A549 (cell line): ENCODE measurements at regions not wholly inside any gene's neighbourhood (a gene's known extent, or its start where the extent isn't known, plus 50 kb on each side); places are given as distances from the start of the nearest gene placed in this dataset.

ENCODE experiments used
- ATAC-seq, 2 experiments: fragments of 200-7000 bp in 1 of 2; fragments of >200 bp in 1 of 2; cut with Nextera tagmentation in 1 of 2; cut with Tn5 transposase in 1 of 2; 3 replicates each; pipeline versions ENCODE4 v1.8.0 to v1.9.1; 2018 to 2020; ENCODE audit warnings: mild to moderate bottlenecking in 1 of 2, moderate library complexity in 1 of 2
- CTCF ChIA-PET: fragments of 300-600 bp; sonication (Branson Sonifier 250); formaldehyde crosslinking; extraction: SDS; loops from one replicate; lab custom pipeline; 2021; ENCODE audit warnings: antibody characterized with exemption, inconsistent platforms; lab: Yijun Ruan, JAX
- POLR2A ChIA-PET: fragments of 350-600 bp; formaldehyde crosslinking; extraction: SDS; loops from one replicate; lab custom pipeline; 2021; ENCODE audit warnings: antibody characterized with exemption, inconsistent platforms; lab: Yijun Ruan, JAX
- DNase-seq, 2 experiments: peaks; one replicate each; pipeline versions ENCODE4 v3.0.0 to v3.0.0-alpha.2; 2011 to 2016; ENCODE audit warnings: low read depth in 1 of 2, low spot score in 1 of 2
- FAIRE-seq: peaks from 2 replicates; lab custom pipeline; 2011; peaks lifted over from hg19 to GRCh38; lab: Jason Lieb, UNC
- H3K27ac ChIP-seq, 2 experiments: fragments of >200 bp; sonication (Bioruptor Twin); formaldehyde crosslinking; 3 replicates each; pipeline ENCODE4 v1.5.1; 2016 to 2017
- H3K4me1 ChIP-seq: fragments of >200 bp; sonication (Bioruptor Twin); formaldehyde crosslinking; 3 replicates; pipeline ENCODE4 v1.6.1; 2016
- H3K4me2 ChIP-seq: fragments of >200 bp; sonication (Bioruptor Twin); formaldehyde crosslinking; 3 replicates; pipeline ENCODE4 v1.6.1; 2016
- H3K4me3 ChIP-seq: fragments of >200 bp; sonication (Bioruptor Twin); formaldehyde crosslinking; 3 replicates; pipeline ENCODE4 v1.5.1; 2016
- H3K9me3 ChIP-seq: fragments of >200 bp; sonication (Bioruptor Twin); formaldehyde crosslinking; 3 replicates; pipeline ENCODE4 v1.6.1; 2016
- CBX2 ChIP-seq: fragments of 200-600 bp; sonication (generic); IDR thresholded peaks from 2 replicates; pipeline ENCODE4 v1.6.1; 2016; ENCODE audit warnings: low read depth, mild to moderate bottlenecking, borderline replicate concordance
- CBX8 ChIP-seq: fragments of 200-600 bp; sonication (generic); IDR thresholded peaks from 2 replicates; pipeline ENCODE4 v1.6.1; 2016
- CEBPB ChIP-seq, 2 experiments: fragments of >200 bp in 1 of 2; sonication (Bioruptor Twin) in 1 of 2; formaldehyde crosslinking in 1 of 2; IDR thresholded peaks; 2 replicates each; pipeline ENCODE4 v1.6.1; 2012 to 2016
- EHF ChIP-seq: fragments of 250-450 bp; sonication (Bioruptor Pico); IDR thresholded peaks from 2 replicates; pipeline ENCODE4 v1.5.0; 2020; ENCODE audit warnings: mild to moderate bottlenecking
- ESRRA ChIP-seq: fragments of 150-350 bp; IDR thresholded peaks from 2 replicates; pipeline ENCODE4 v1.6.1; 2014; ENCODE audit warnings: mild to moderate bottlenecking, low read length, borderline replicate concordance
- HEYL ChIP-seq: fragments of 250-450 bp; sonication (Bioruptor Pico); IDR thresholded peaks from 2 replicates; pipeline ENCODE4 v1.8.0; 2021; ENCODE audit warnings: mild to moderate bottlenecking, moderate library complexity
- HOXA7 ChIP-seq: fragments of 250-450 bp; sonication (Bioruptor Pico); IDR thresholded peaks from 2 replicates; pipeline ENCODE4 v1.5.0; 2020; ENCODE audit warnings: mild to moderate bottlenecking, moderate library complexity
- JUNB ChIP-seq: fragments of >200 bp; sonication (Bioruptor Twin); formaldehyde crosslinking; IDR thresholded peaks from 2 replicates; pipeline ENCODE4 v1.6.1; 2016
- KDM5A ChIP-seq: fragments of 200-600 bp; sonication (generic); IDR thresholded peaks from 2 replicates; pipeline ENCODE4 v1.6.1; 2016; ENCODE audit warnings: antibody characterized with exemption, mild to moderate bottlenecking
- MAZ ChIP-seq: fragments of 150-350 bp; IDR thresholded peaks from 2 replicates; pipeline ENCODE4 v1.6.1; 2014; ENCODE audit warnings: antibody characterized with exemption, low read depth, low read length, borderline replicate concordance
- MYC ChIP-seq: IDR thresholded peaks from 2 replicates; pipeline ENCODE4 v1.6.1; 2012; ENCODE audit warnings: mild to moderate bottlenecking, inconsistent platforms, low read length, improper control_type of control experiment, borderline replicate concordance
- NFE2L2 ChIP-seq: fragments of 150-350 bp; conservative IDR thresholded peaks from 2 replicates; pipeline ENCODE4 v1.6.1; 2014; ENCODE audit warnings: low read length
- NPAS2 ChIP-seq: fragments of 250-450 bp; sonication (Bioruptor Pico); IDR thresholded peaks from 2 replicates; pipeline ENCODE4 v1.8.0; 2022; ENCODE audit warnings: mild to moderate bottlenecking, moderate library complexity, borderline replicate concordance
- PHF8 ChIP-seq: fragments of 200-600 bp; sonication (generic); IDR thresholded peaks from 2 replicates; pipeline ENCODE4 v1.6.1; 2016; ENCODE audit warnings: low read depth, mild to moderate bottlenecking, antibody characterized with exemption, moderate library complexity, borderline replicate concordance
- RAD21 ChIP-seq, 2 experiments: fragments of >200 bp in 1 of 2; sonication (Bioruptor Twin) in 1 of 2; formaldehyde crosslinking in 1 of 2; IDR thresholded peaks in 1 of 2; conservative IDR thresholded peaks in 1 of 2; 2 replicates in 1 of 2; 3 replicates in 1 of 2; pipeline ENCODE4 v1.6.1; 2012 to 2018; ENCODE audit warnings: inconsistent platforms in 1 of 2
- RARB ChIP-seq: fragments of 250-450 bp; sonication (Bioruptor Pico); IDR thresholded peaks from 2 replicates; pipeline ENCODE4 v1.8.0; 2021; ENCODE audit warnings: mild to moderate bottlenecking, moderate library complexity
- RCOR1 ChIP-seq: fragments of 150-350 bp; IDR thresholded peaks from 2 replicates; pipeline ENCODE4 v1.6.1; 2014; ENCODE audit warnings: antibody characterized with exemption, low read length, low read depth
- RFX5 ChIP-seq: fragments of 450-650 bp; IDR thresholded peaks from 2 replicates; pipeline ENCODE4 v1.7.1; 2014; ENCODE audit warnings: antibody characterized with exemption, mild to moderate bottlenecking, moderate library complexity
- SREBF2 ChIP-seq: fragments of 450-650 bp; IDR thresholded peaks from 2 replicates; pipeline ENCODE4 v1.6.1; 2014; ENCODE audit warnings: mild to moderate bottlenecking, moderate library complexity
- TP53 ChIP-seq: fragments of 250-450 bp; sonication (Bioruptor Pico); IDR thresholded peaks from 2 replicates; pipeline ENCODE4 v1.5.0; 2021; ENCODE audit warnings: mild to moderate bottlenecking, moderate library complexity
- ZSCAN20 ChIP-seq: fragments of 250-450 bp; sonication (Bioruptor Pico); IDR thresholded peaks from 2 replicates; pipeline ENCODE4 v1.8.0; 2022; ENCODE audit warnings: mild to moderate bottlenecking, moderate library complexity
- WGBS: methylation state at CpG from one replicate; pipeline ENCODE4 v1.1.6; 2017; ENCODE audit errors: missing lambda C conversion rate; 5-methylcytosine and 5-hydroxymethylcytosine counted together
- TF ChIP-seq, protein P1 (sequence below): fragments of 250-450 bp; sonication (Bioruptor Pico); IDR thresholded peaks from 2 replicates; pipeline ENCODE4 v1.5.0; 2021; ENCODE audit warnings: mild to moderate bottlenecking, moderate library complexity, borderline replicate concordance
- TF ChIP-seq, protein P2 (sequence below): fragments of >200 bp; sonication (Bioruptor Twin); formaldehyde crosslinking; IDR thresholded peaks from 2 replicates; pipeline ENCODE4 v1.6.1; 2016

DNA sequence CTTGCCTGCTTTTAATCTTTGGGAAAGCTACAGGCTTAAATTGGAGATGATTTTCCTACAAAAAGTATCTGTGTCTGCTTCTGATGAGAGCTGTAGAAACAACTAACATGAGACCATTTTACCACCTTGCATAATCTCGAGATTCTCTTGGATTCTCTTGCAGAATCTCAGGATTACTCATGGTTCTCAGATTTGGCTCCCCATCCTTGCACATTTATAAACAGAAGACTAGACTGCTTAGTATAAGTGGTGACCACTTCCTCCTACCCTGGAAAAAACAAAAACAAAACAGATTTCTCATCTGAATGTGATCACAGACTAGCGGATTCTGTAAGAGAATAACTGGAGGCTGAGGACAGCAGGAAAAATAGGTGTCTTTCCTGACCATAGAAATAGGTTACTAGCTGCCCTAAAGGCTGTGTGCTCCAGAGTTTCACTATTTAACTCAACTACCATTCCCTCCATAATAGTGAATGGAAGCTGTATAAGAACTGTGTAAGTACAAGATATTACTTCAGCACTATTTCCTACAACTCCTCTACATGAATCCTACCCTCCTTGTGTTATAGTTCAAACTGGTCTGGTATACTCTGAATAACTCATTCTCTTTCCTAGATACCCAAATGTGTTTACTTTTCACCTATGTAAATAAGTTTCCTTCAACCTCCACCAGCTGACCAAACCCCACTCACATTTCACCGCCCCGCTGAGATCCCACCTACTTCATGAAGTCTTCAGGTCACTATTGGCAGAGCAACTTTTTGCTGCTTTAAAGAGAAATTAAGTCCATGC lies 122.2 kb upstream of the C2CD4B start:
- 23% methylated on average over 4 of the region's 4 CpGs for WGBS
- TF ChIP-seq NPAS2: no peak
- TF ChIP-seq RFX5: no peak
- TF ChIP-seq, protein P1, sequence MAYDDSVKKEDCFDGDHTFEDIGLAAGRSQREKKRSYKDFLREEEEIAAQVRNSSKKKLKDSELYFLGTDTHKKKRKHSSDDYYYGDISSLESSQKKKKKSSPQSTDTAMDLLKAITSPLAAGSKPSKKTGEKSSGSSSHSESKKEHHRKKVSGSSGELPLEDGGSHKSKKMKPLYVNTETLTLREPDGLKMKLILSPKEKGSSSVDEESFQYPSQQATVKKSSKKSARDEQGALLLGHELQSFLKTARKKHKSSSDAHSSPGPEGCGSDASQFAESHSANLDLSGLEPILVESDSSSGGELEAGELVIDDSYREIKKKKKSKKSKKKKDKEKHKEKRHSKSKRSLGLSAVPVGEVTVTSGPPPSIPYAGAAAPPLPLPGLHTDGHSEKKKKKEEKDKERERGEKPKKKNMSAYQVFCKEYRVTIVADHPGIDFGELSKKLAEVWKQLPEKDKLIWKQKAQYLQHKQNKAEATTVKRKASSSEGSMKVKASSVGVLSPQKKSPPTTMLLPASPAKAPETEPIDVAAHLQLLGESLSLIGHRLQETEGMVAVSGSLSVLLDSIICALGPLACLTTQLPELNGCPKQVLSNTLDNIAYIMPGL (CRISPR knock-in tag): no peak
- no peak for TF ChIP-seq KDM5A
- TF ChIP-seq, protein P2, sequence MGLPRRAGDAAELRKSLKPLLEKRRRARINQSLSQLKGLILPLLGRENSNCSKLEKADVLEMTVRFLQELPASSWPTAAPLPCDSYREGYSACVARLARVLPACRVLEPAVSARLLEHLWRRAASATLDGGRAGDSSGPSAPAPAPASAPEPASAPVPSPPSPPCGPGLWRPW: no peak
- TF ChIP-seq JUNB: no peak
- TF ChIP-seq MYC: no peak
- no peak for TF ChIP-seq RARB (CRISPR knock-in tag)
- no peak for TF ChIP-seq EHF
- no peak for TF ChIP-seq CEBPB (IDR thresholded peaks at IDR 0.05)
- TF ChIP-seq RCOR1: no peak
- no peak for TF ChIP-seq TP53 (CRISPR knock-in tag)
- no peak for TF ChIP-seq SREBF2
- TF ChIP-seq CBX8: no peak
- DNase-seq (no peak), FAIRE-seq (no peak), ATAC-seq (no peak)
- no peak overlapping the region for H3K27ac ChIP-seq
- no peak overlapping the region for H3K4me2 ChIP-seq
- no peaks in the 10 kb centered on the region for H3K9me3 ChIP-seq
- H3K4me1 ChIP-seq: 0 out of 3 replicates have a peak, but pooled peaks cover 4% of the 10 kb centered on the region
- CTCF ChIA-PET: interaction anchor here (0.6 to 3.7 kb wide), 5 partner anchors 9 to 1765 kb away, joined by 3 to 14 read pairs (median 3); no protein-coding TSS in a partner anchor
- H3K4me3 ChIP-seq: no peak overlapping the region
- POLR2A ChIA-PET: no interaction called here

DNA sequence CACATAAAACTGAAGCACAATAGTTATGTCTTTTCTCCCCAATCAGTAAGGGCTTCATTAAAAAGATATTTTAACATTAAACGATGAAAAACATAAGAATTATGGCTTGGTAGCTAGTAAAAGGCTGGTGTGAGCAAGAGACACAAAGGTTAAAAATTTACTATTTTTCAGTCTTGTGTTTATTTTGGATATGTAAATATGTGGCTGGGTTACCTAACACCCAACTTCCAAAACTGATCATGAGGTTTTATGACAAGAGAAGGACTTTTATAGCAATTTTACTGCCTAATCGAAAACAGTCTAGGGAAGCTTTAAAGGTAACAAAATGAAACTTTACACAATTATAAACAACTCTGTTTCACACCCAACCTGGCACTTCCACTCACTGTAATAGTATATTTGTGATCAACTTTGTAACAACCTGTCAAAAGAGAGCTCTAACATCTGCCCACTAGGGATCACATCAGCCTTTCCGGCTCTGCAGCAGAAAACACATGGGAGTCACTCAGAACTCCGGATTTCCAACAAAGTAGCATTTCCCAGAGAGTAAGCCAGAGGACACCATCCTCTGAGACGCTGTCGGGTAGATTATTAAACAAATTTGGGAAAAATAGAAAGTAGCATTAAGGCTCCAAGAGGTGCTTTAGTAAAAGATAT lies 123.4 kb upstream of the C2CD4B start:
- H3K4me2 ChIP-seq: no peak overlapping the region
- ChIA-PET POLR2A (no interaction called here), CTCF (interaction anchor here (3.7 kb wide), 1 partner anchor 19 kb away, joined by 14 read pairs; no protein-coding TSS in a partner anchor)
- H3K4me3 ChIP-seq: no peak overlapping the region
- no peak for TF ChIP-seq NFE2L2
- TF ChIP-seq CBX8: peak; percentile 22; the same call in 1 of the 2 replicates
- no peak for TF ChIP-seq RARB (CRISPR knock-in tag)
- no peak for TF ChIP-seq HOXA7 (CRISPR knock-in tag)
- ATAC-seq: no peak; a peak in 1 of 6 replicates
- no peak overlapping the region for H3K27ac ChIP-seq
- DNase-seq: no peak
- 0 out of 3 replicates have a peak, but pooled peaks cover 4% of the 10 kb centered on the region for H3K4me1 ChIP-seq
- peak; percentile 65 for FAIRE-seq
- H3K9me3 ChIP-seq: no peaks in the 10 kb centered on the region
- 37% methylated on average over 6 of the region's 6 CpGs for WGBS

DNA sequence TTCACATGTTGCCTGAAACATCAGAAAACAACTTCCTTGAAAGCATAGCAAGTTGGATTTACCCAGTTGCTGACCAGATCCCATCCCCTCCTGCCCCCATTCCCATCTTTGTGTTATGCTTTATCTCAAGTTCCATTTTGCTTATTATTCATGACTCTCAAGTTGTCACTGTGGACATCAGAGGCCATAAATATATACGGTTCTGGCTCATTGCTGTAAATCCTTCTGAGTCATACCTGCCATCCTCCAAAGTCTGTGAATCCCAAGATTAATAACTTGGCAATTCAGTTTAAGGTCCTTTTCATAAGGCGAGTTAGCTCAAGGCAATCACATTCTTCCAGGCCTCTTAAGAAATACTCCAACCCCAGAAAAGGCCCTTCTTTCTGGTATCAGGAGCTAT lies 126.2 kb upstream of the C2CD4B start:
- no peak for TF ChIP-seq CBX8
- TF ChIP-seq, protein P2: no peak
- no peak for TF ChIP-seq HOXA7 (CRISPR knock-in tag)
- no peak for TF ChIP-seq MYC
- TF ChIP-seq TP53 (CRISPR knock-in tag): no peak
- TF ChIP-seq MAZ: no peak
- no peak for TF ChIP-seq NFE2L2
- TF ChIP-seq KDM5A: no peak
- TF ChIP-seq CEBPB (IDR thresholded peaks at IDR 0.05): no peak
- TF ChIP-seq HEYL: no peak
- TF ChIP-seq ZSCAN20 (CRISPR knock-in tag): no peak
- TF ChIP-seq NPAS2: no peak
- no peak for TF ChIP-seq CBX2
- TF ChIP-seq PHF8: no peak
- TF ChIP-seq RAD21 (conservative IDR thresholded peaks at IDR 0.05 in 1 of 2, IDR thresholded peaks at IDR 0.05 in 1 of 2): no peak
- TF ChIP-seq ESRRA: no peak

More for the DNA sequence above, 126.2 kb upstream of the C2CD4B start:
- H3K4me1 ChIP-seq: 0 out of 3 replicates have a peak, but pooled peaks cover 4% of the 10 kb centered on the region
- DNase-seq (no peak), ATAC-seq (no peak), FAIRE-seq (no peak)
- ChIA-PET CTCF (interaction anchor here (1.0 to 1.9 kb wide), 4 partner anchors 8 to 29 kb away, joined by 3 to 7 read pairs (median 4); no protein-coding TSS in a partner anchor), POLR2A (no interaction called here)
- 24% methylated on average over 2 of the region's 2 CpGs for WGBS
- H3K9me3 ChIP-seq: no peaks in the 10 kb centered on the region
- H3K27ac ChIP-seq: no peak overlapping the region
- no peak overlapping the region for H3K4me3 ChIP-seq
- no peak overlapping the region for H3K4me2 ChIP-seq
